SK-N-SH treated with all-trans-retinoic acid at 6 μM for 48 hours (cell line): ENCODE measurements at regions not wholly inside any gene's neighbourhood (a gene's known extent, or its start where the extent isn't known, plus 50 kb on each side); places are given as distances from the start of the nearest gene placed in this dataset.

Experiments
- ATAC-seq: fragments of 200-7000 bp; cut with Tn5 transposase; 3 replicates; pipeline ENCODE4 v1.9.1; 2020; ENCODE audit warnings: mild to moderate bottlenecking, moderate library complexity
- ARNTL ChIP-seq: fragments of 450-650 bp; formaldehyde crosslinking; IDR thresholded peaks from 2 replicates; pipeline ENCODE4 v1.5.0; 2020; ENCODE audit warnings: low read depth, mild to moderate bottlenecking, moderate library complexity, borderline replicate concordance
- BACH2 ChIP-seq: fragments of 250-450 bp; sonication (Bioruptor Pico); IDR thresholded peaks from 2 replicates; pipeline ENCODE4 v1.9.0; 2021; ENCODE audit warnings: mild to moderate bottlenecking, borderline replicate concordance
- CSDC2 ChIP-seq: fragments of 250-450 bp; sonication (Bioruptor Pico); IDR thresholded peaks from 2 replicates; pipeline ENCODE4 v1.5.0; 2020; ENCODE audit warnings: mild to moderate bottlenecking, moderate library complexity
- ESRRG ChIP-seq: fragments of 250-450 bp; sonication (Bioruptor Pico); IDR thresholded peaks from 2 replicates; pipeline ENCODE4 v1.6.1; 2021; ENCODE audit warnings: mild to moderate bottlenecking
- GLIS3 ChIP-seq: fragments of 250-450 bp; sonication (Bioruptor Pico); IDR thresholded peaks from 2 replicates; pipeline ENCODE4 v1.5.0; 2020; ENCODE audit warnings: mild to moderate bottlenecking, moderate library complexity
- ISL1 ChIP-seq: fragments of 250-450 bp; sonication (Bioruptor Pico); IDR thresholded peaks from 2 replicates; pipeline ENCODE4 v2.1.2; 2022; ENCODE audit warnings: mild to moderate bottlenecking, moderate library complexity
- OSR1 ChIP-seq: fragments of 250-450 bp; sonication (Bioruptor Pico); IDR thresholded peaks from 2 replicates; pipeline ENCODE4 v1.8.0; 2022; ENCODE audit warnings: moderate library complexity, mild to moderate bottlenecking, inconsistent platforms
- PATZ1 ChIP-seq: fragments of 250-450 bp; sonication (Bioruptor Pico); IDR thresholded peaks from 2 replicates; pipeline ENCODE4 v1.8.0; 2020; ENCODE audit warnings: mild to moderate bottlenecking, moderate library complexity, borderline replicate concordance
- POU6F1 ChIP-seq: fragments of 250-450 bp; sonication (Bioruptor Pico); IDR thresholded peaks from 2 replicates; pipeline ENCODE4 v1.8.0; 2021; ENCODE audit warnings: low read depth, mild to moderate bottlenecking, moderate library complexity, borderline replicate concordance
- RARB ChIP-seq: fragments of 250-450 bp; sonication (Bioruptor Pico); IDR thresholded peaks from 2 replicates; pipeline ENCODE4 v1.8.0; 2021; ENCODE audit warnings: mild to moderate bottlenecking, moderate library complexity
- TOX ChIP-seq: fragments of 250-450 bp; sonication (Bioruptor Pico); IDR thresholded peaks from 2 replicates; pipeline ENCODE4 v1.8.0; 2021; ENCODE audit warnings: mild to moderate bottlenecking, moderate library complexity, borderline replicate concordance
- TSHZ2 ChIP-seq: fragments of 250-450 bp; sonication (Bioruptor Pico); IDR thresholded peaks from 2 replicates; pipeline ENCODE4 v1.5.0; 2020; ENCODE audit warnings: mild to moderate bottlenecking, moderate library complexity
- ZC3H10 ChIP-seq: fragments of 250-450 bp; sonication (Bioruptor Pico); IDR thresholded peaks from 2 replicates; pipeline ENCODE4 v1.5.1; 2021; ENCODE audit warnings: mild to moderate bottlenecking, moderate library complexity
- ZFP3 ChIP-seq: fragments of 250-450 bp; sonication (Bioruptor Pico); IDR thresholded peaks from 2 replicates; pipeline ENCODE4 v1.5.0; 2020; ENCODE audit warnings: mild to moderate bottlenecking, moderate library complexity
- ZFP30 ChIP-seq: fragments of 450-650 bp; formaldehyde crosslinking; IDR thresholded peaks from 2 replicates; pipeline ENCODE4 v1.5.0; 2022; ENCODE audit warnings: mild to moderate bottlenecking, moderate library complexity
- ZNF565 ChIP-seq: fragments of 450-650 bp; formaldehyde crosslinking; conservative IDR thresholded peaks from 2 replicates; pipeline ENCODE4 v1.5.0; 2020; ENCODE audit warnings: low read depth, mild to moderate bottlenecking, moderate library complexity
- ZNF70 ChIP-seq: fragments of 450-650 bp; formaldehyde crosslinking; IDR thresholded peaks from 2 replicates; pipeline ENCODE4 v1.5.0; 2020; ENCODE audit warnings: mild to moderate bottlenecking, moderate library complexity
- ZNF8 ChIP-seq: fragments of 450-650 bp; formaldehyde crosslinking; IDR thresholded peaks from 2 replicates; pipeline ENCODE4 v1.5.0; 2020; ENCODE audit warnings: mild to moderate bottlenecking, moderate library complexity
- TF ChIP-seq, protein P1 (sequence below): fragments of 250-450 bp; sonication (Bioruptor Pico); IDR thresholded peaks from 2 replicates; pipeline ENCODE4 v1.5.1; 2021; ENCODE audit warnings: mild to moderate bottlenecking, moderate library complexity

GRCh38 chr2:105600602-105600948 lies 144.1 kb upstream of the NCK2 start (continued):
- TF ChIP-seq, protein P1, sequence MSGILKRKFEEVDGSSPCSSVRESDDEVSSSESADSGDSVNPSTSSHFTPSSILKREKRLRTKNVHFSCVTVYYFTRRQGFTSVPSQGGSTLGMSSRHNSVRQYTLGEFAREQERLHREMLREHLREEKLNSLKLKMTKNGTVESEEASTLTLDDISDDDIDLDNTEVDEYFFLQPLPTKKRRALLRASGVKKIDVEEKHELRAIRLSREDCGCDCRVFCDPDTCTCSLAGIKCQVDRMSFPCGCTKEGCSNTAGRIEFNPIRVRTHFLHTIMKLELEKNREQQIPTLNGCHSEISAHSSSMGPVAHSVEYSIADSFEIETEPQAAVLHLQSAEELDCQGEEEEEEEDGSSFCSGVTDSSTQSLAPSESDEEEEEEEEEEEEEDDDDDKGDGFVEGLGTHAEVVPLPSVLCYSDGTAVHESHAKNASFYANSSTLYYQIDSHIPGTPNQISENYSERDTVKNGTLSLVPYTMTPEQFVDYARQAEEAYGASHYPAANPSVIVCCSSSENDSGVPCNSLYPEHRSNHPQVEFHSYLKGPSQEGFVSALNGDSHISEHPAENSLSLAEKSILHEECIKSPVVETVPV (CRISPR knock-in tag): no peak
- TF ChIP-seq RARB (CRISPR knock-in tag): no peak

GRCh38 chr2:105600037-105600442 lies 144.7 kb upstream of the NCK2 start:
- ATAC-seq: no peak
- TF ChIP-seq CSDC2 (CRISPR knock-in tag) (no peak), BACH2 (CRISPR knock-in tag) (no peak), GLIS3 (CRISPR knock-in tag) (no peak), RARB (CRISPR knock-in tag) (no peak), ZNF8 (CRISPR knock-in tag) (no peak), ZNF565 (CRISPR knock-in tag) (no peak), ZNF70 (CRISPR knock-in tag) (no peak), ZFP3 (no peak)
- TF ChIP-seq, protein P1 (CRISPR knock-in tag): no peak

DNA sequence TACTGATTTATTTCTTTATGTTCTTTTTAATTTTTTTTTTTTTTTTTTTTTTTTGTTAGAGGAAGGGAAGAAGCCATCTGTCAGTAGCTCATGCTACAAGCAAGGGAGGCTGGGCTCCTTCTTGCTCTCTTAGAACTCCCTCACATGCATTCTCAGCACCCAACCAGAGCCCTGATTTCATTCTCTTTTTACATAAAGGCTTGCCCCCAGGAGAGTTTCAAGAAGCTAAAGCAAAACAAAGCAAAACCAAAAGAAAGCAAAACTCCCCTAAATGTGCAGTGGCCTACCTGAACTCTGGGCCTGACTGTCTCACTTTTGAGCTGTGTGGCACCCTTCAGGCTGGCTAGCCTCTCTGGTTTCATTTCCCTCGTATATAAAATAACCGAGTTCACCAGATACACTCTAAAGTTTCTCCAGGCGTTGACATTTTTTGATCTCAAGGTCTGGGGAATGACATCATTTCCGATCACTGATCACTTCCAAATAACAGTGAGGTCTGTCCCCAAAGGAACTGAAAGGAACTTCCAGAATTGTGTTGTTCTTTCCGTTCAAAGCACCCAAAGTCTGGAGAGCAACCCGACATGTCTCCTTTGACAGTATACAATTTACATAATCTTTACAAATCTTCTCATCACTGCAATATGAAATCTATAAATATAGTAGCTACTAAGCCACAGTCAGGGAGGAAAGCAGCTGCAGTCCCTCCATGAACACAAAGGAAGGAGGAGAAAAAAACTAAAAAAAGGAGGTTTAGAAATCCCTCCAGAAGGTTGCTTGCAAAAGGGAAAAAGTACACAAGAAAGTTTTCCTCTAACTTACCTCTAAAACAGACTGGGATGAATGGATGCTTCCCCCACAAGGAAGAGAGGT lies 145.6 kb upstream of the NCK2 start:
- TF ChIP-seq POU6F1 (CRISPR knock-in tag): no peak
- no peak for TF ChIP-seq ZC3H10 (CRISPR knock-in tag)
- no peak for TF ChIP-seq TSHZ2
- no peak for TF ChIP-seq ZNF565 (CRISPR knock-in tag)
- no peak for TF ChIP-seq ARNTL (CRISPR knock-in tag)
- no peak for TF ChIP-seq ESRRG (CRISPR knock-in tag)
- TF ChIP-seq, protein P1 (CRISPR knock-in tag): no peak
- TF ChIP-seq ISL1 (CRISPR knock-in tag): no peak
- TF ChIP-seq ZNF70 (CRISPR knock-in tag): no peak
- no peak for TF ChIP-seq GLIS3 (CRISPR knock-in tag)
- TF ChIP-seq RARB (CRISPR knock-in tag): no peak
- no peak for TF ChIP-seq CSDC2 (CRISPR knock-in tag)
- no peak for TF ChIP-seq OSR1 (CRISPR knock-in tag)
- TF ChIP-seq ZFP3: no peak
- no peak for TF ChIP-seq PATZ1
- no peak for TF ChIP-seq BACH2 (CRISPR knock-in tag)
- TF ChIP-seq ZFP30: no peak
- no peak for TF ChIP-seq TOX (CRISPR knock-in tag)
- ATAC-seq: no peak
